ENCODE measurements at regions not wholly inside any gene's neighbourhood (a gene's known extent, or its start where the extent isn't known, plus 50 kb on each side); places are given as distances from the start of the nearest gene placed in this dataset.
"Not testable (repeated sequence)": the region's sequence is repeated elsewhere in the genome, so short reads cannot be mapped to it uniquely, and the experiment has no call there.

- not testable (repeated sequence) for DNase-seq (ENCODE audit: low read depth in 1 of 2, low spot score in 1 of 2)
Measured at GRCh38 chr2:87343347-87343746, 321.7 kb upstream of the PLGLB1 start.

- not testable (repeated sequence) for DNase-seq (ENCODE audit: low read depth in 1 of 2, low spot score in 1 of 2)
Measured at GRCh38 chr2:87345283-87345682, 323.6 kb upstream of the PLGLB1 start.

GRCh38 chr2:87348556-87348955, 326.9 kb upstream of the PLGLB1 start:
- not testable (repeated sequence) for DNase-seq (ENCODE audit: low read depth in 1 of 2, low spot score in 1 of 2)

GRCh38 chr2:87349006-87349405, 327.4 kb upstream of the PLGLB1 start:
- not testable (repeated sequence) for DNase-seq (ENCODE audit: low read depth in 1 of 2, low spot score in 1 of 2)

GRCh38 chr2:87352178-87352934, 330.7 kb upstream of the PLGLB1 start:
- DNase-seq (ENCODE audit: low read depth in 1 of 2, low spot score in 1 of 2), result not testable (repeated sequence)

- DNase-seq (ENCODE audit: low read depth in 1 of 2, low spot score in 1 of 2), result not testable (repeated sequence)
Measured at GRCh38 chr2:87353408-87353807, 331.8 kb upstream of the PLGLB1 start.

- not testable (repeated sequence) for DNase-seq (ENCODE audit: low read depth in 1 of 2, low spot score in 1 of 2)
Measured at GRCh38 chr2:87354102-87354501, 332.5 kb upstream of the PLGLB1 start.

GRCh38 chr2:87360250-87360649, 338.6 kb upstream of the PLGLB1 start:
- not testable (repeated sequence) for DNase-seq (ENCODE audit: low read depth in 1 of 2, low spot score in 1 of 2)

- DNase-seq (ENCODE audit: low read depth in 1 of 2, low spot score in 1 of 2), result not testable (repeated sequence)
Measured at GRCh38 chr2:87360927-87361326, 339.3 kb upstream of the PLGLB1 start.

- DNase-seq (ENCODE audit: low read depth in 1 of 2, low spot score in 1 of 2), result not testable (repeated sequence)
Measured at GRCh38 chr2:87361805-87362204, 340.2 kb upstream of the PLGLB1 start.

GRCh38 chr2:87364379-87364778, 342.7 kb upstream of the PLGLB1 start:
- DNase-seq (ENCODE audit: low read depth in 1 of 2, low spot score in 1 of 2), result not testable (repeated sequence)

- not testable (repeated sequence) for DNase-seq (ENCODE audit: low read depth in 1 of 2, low spot score in 1 of 2)
Measured at GRCh38 chr2:87365038-87365437, 343.4 kb upstream of the PLGLB1 start.

- DNase-seq (ENCODE audit: low read depth in 1 of 2, low spot score in 1 of 2), result not testable (repeated sequence)
Measured at GRCh38 chr2:87386063-87386560, 361.8 kb upstream of the PLGLB2 start.

- DNase-seq (ENCODE audit: low read depth in 1 of 2, low spot score in 1 of 2), result not testable (repeated sequence)
Measured at GRCh38 chr2:87395784-87396183, 352.1 kb upstream of the PLGLB2 start.

GRCh38 chr2:87396551-87397265, 351.2 kb upstream of the PLGLB2 start:
- not testable (repeated sequence) for DNase-seq (ENCODE audit: low read depth in 1 of 2, low spot score in 1 of 2)

GRCh38 chr2:87397276-87398065, 350.4 kb upstream of the PLGLB2 start:
- not testable (repeated sequence) for DNase-seq (ENCODE audit: low read depth in 1 of 2, low spot score in 1 of 2)

GRCh38 chr2:87398567-87399305, 349.2 kb upstream of the PLGLB2 start:
- not testable (repeated sequence) for DNase-seq (ENCODE audit: low read depth in 1 of 2, low spot score in 1 of 2)

- DNase-seq (ENCODE audit: low read depth in 1 of 2, low spot score in 1 of 2), result no peak
Measured at GRCh38 chr2:87401726-87402345, 346.1 kb upstream of the PLGLB2 start.

- DNase-seq (ENCODE audit: low read depth in 1 of 2, low spot score in 1 of 2), result no peak
Measured at GRCh38 chr2:87403893-87404175, 344.1 kb upstream of the PLGLB2 start.

Data from stimulated activated CD4-positive, alpha-beta T cell treated with anti-CD3 and anti-CD28 coated beads, Interleukin-15, amount 100 ng/mL, for 1 hour (primary cell).